Peyer's patch (tissue), 4 donors: ENCODE measurements at regions not wholly inside any gene's neighbourhood (a gene's known extent, or its start where the extent isn't known, plus 50 kb on each side); places are given as distances from the start of the nearest gene placed in this dataset.

Experiments used
- DNase-seq, 3 donors: peaks; one replicate each; pipeline ENCODE4 v3.0.0-alpha.2; 2017 to 2019
- H3K27ac ChIP-seq, 4 donors: fragments of 200-600 bp; sonication (generic); one replicate each; pipeline ENCODE4 v1.5.1; 2016 to 2019
- H3K27me3 ChIP-seq, 2 donors: fragments of 200-600 bp; sonication (generic); one replicate each; pipeline ENCODE4 v1.5.1; 2019
- H3K36me3 ChIP-seq, 3 donors: fragments of 200-600 bp; sonication (generic); one replicate each; pipeline ENCODE4 v1.5.1; 2016 to 2019
- H3K4me1 ChIP-seq, 4 donors: fragments of 200-600 bp; sonication (generic); one replicate each; pipeline ENCODE4 v1.5.1; 2016 to 2019
- H3K4me3 ChIP-seq, 4 donors: fragments of 200-600 bp; sonication (generic); 1 replicate in 3 of 4; 2 replicates in 1 of 4; pipeline ENCODE4 v1.5.1; 2016 to 2019; ENCODE audit warnings: mild to moderate bottlenecking in 1 of 4
- H3K9me3 ChIP-seq, 4 donors: fragments of 200-600 bp; sonication (generic); one replicate each; pipeline ENCODE4 v1.5.1; 2016 to 2019; ENCODE audit warnings: mild to moderate bottlenecking in 1 of 4
- CTCF ChIP-seq, 6 experiments: fragments of 450-650 bp in 4 of 6; fragments of 200-600 bp in 2 of 6; sonication (generic) in 1 of 6; IDR thresholded peaks; one replicate each; pipeline ENCODE4 v1.5.1; 2017 to 2019; ENCODE audit warnings: antibody characterized with exemption in 6 of 6, mild to moderate bottlenecking in 3 of 6, moderate library complexity in 1 of 6
- POLR2A ChIP-seq, 2 donors: fragments of 450-650 bp; IDR thresholded peaks; one replicate each; pipeline ENCODE4 v1.5.1; 2017; ENCODE audit warnings: antibody characterized with exemption in 2 of 2, mild to moderate bottlenecking in 2 of 2, moderate library complexity in 2 of 2

- H3K4me3 ChIP-seq: no peak overlapping the region
- H3K27me3 ChIP-seq: no peaks in the 10 kb centered on the region
- TF ChIP-seq CTCF (IDR thresholded peaks at IDR 0.05) (no peak), POLR2A (IDR thresholded peaks at IDR 0.05) (no peak)
- no peak for DNase-seq
- no peak overlapping the region for H3K27ac ChIP-seq
- no peaks in the 10 kb centered on the region for H3K36me3 ChIP-seq
- no peaks in the 10 kb centered on the region for H3K4me1 ChIP-seq
- no peaks in the 10 kb centered on the region for H3K9me3 ChIP-seq
Measured at GRCh38 chr12:75888399-75888798, 143.2 kb downstream of the PHLDA1 start.

- H3K4me3 ChIP-seq: no peak overlapping the region
- TF ChIP-seq CTCF (IDR thresholded peaks at IDR 0.05) (no peak), POLR2A (IDR thresholded peaks at IDR 0.05) (no peak)
- no peak for DNase-seq
- H3K27ac ChIP-seq: no peak overlapping the region
- no peaks in the 10 kb centered on the region for H3K4me1 ChIP-seq
- no peaks in the 10 kb centered on the region for H3K9me3 ChIP-seq
- H3K27me3 ChIP-seq: no peaks in the 10 kb centered on the region
- H3K36me3 ChIP-seq: no peaks in the 10 kb centered on the region
Measured at GRCh38 chr12:75887979-75888378, 143.6 kb downstream of the PHLDA1 start.

DNA sequence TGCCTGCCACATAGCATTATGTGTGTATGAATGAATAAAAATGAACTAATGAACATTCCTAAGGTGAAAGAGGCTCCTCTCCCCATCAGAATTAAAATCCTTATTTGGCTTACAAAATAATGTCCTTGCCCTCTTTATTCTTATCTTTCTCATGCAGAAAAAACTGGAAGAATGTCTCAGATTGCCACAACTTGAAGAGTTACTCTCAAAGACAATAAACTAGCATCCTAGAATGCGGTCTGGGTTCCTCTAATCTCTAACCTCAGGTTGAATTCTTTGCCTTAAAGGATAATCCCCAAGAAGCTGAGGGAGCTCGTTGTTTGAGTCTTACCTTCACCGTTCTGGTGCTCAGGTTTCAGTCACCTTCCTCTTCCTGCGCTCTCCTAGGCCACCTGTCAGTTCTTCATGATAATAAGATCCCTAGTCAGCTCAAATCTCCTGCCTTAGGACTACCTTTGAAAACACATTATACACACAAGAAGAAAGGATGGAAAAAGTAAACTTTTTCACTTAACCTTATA is 147.1 kb downstream of the PHLDA1 start:
- Histone ChIP-seq H3K4me1 (no peaks in the 10 kb centered on the region), H3K27ac (no peak overlapping the region), H3K9me3 (no peaks in the 10 kb centered on the region), H3K36me3 (no peaks in the 10 kb centered on the region), H3K4me3 (no peak overlapping the region), H3K27me3 (no peaks in the 10 kb centered on the region)
- no peak for TF ChIP-seq CTCF (IDR thresholded peaks at IDR 0.05)
- TF ChIP-seq POLR2A (IDR thresholded peaks at IDR 0.05): no peak
- DNase-seq: no peak

DNA sequence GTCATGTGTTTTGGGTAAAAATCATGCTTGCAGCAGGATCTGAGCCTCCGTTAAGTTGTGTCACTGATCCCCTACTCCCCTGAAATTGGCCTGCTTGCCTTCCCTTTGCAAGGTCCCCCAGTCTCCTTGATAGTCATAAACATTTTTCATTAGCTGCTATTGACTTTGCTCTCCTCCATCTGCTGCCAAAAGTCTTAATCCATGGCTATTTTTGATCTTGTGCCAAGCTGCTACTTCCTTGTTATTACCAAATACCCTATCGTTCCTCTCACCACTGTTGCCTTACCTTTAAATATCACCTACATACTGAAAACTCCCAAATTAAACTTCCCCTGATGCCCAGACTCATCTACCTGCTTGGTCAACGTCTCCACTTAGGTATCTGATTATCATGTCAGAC is 148.3 kb downstream of the PHLDA1 start:
- no peak overlapping the region for H3K4me3 ChIP-seq
- TF ChIP-seq CTCF (IDR thresholded peaks at IDR 0.05) (no peak), POLR2A (IDR thresholded peaks at IDR 0.05) (no peak)
- no peak overlapping the region for H3K27ac ChIP-seq

DNA sequence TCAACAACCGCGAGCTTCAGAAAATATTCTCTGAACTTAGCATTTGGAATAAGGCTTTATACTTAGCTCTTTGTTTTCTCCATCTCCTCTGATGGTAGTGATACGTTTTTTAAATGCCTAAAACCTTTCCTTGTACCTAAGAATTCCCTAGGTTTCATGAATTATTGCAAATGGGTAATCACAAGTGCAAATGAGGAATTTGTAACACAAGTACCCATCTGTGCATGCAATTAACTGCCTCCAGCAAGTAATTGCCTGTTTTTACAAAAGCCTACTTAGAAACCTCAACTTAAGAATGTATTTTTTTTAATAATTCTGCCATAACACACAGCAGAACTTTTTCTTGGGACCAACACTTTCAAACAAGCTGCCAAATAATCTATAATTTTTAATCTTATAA is 149.2 kb downstream of the PHLDA1 start:
- H3K9me3 ChIP-seq: no peaks in the 10 kb centered on the region
- TF ChIP-seq CTCF (IDR thresholded peaks at IDR 0.05): no peak
- no peak for TF ChIP-seq POLR2A (IDR thresholded peaks at IDR 0.05)
- no peak overlapping the region for H3K4me3 ChIP-seq
- no peaks in the 10 kb centered on the region for H3K27me3 ChIP-seq
- no peaks in the 10 kb centered on the region for H3K4me1 ChIP-seq
- no peak overlapping the region for H3K27ac ChIP-seq
- no peaks in the 10 kb centered on the region for H3K36me3 ChIP-seq
- DNase-seq: no peak

More for the DNA sequence above, 148.3 kb downstream of the PHLDA1 start:
- Histone ChIP-seq H3K36me3 (no peaks in the 10 kb centered on the region), H3K9me3 (no peaks in the 10 kb centered on the region), H3K27me3 (no peaks in the 10 kb centered on the region), H3K4me1 (no peaks in the 10 kb centered on the region)
- no peak for DNase-seq

DNA sequence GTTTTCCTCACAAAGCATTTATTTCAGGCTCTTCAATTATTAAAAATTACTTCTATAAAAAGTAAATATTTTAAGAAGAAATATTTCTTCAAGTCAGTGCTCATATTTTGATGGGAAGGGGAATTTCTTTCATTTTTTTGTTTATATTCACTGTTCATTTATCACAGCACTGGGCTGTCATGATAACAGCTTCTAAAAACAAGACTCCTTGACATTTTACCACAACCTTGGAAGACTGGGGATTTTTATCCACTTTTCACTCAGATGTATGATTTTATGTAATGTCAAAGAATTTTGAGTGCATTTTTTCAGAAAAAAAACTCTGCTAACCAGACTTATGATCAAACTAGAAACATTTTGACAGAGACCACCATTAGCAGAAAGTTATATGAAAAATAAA is 149.7 kb downstream of the PHLDA1 start:
- no peaks in the 10 kb centered on the region for H3K36me3 ChIP-seq
- no peak overlapping the region for H3K4me3 ChIP-seq
- H3K9me3 ChIP-seq: no peaks in the 10 kb centered on the region
- no peak overlapping the region for H3K27ac ChIP-seq
- no peaks in the 10 kb centered on the region for H3K27me3 ChIP-seq
- TF ChIP-seq POLR2A (IDR thresholded peaks at IDR 0.05) (no peak), CTCF (IDR thresholded peaks at IDR 0.05) (no peak)
- no peak for DNase-seq
- H3K4me1 ChIP-seq: no peaks in the 10 kb centered on the region
